Mesothelial cell of epicardium (in vitro differentiated cells): ENCODE measurements at regions not wholly inside any gene's neighbourhood (a gene's known extent, or its start where the extent isn't known, plus 50 kb on each side); places are given as distances from the start of the nearest gene placed in this dataset.
"Not testable (repeated sequence)": the region's sequence is repeated elsewhere in the genome, so short reads cannot be mapped to it uniquely, and the experiment has no call there.

Experiments used
- DNase-seq, 2 experiments: peaks; one replicate each; pipeline ENCODE4 v3.0.0; 2021; ENCODE audit warnings: low spot score in 2 of 2; ENCODE audit not compliant: unreplicated experiment in 2 of 2
- H3K27ac Mint-ChIP-seq: 2 replicates; pipeline ENCODE4 v1.8.0; 2021; ENCODE audit warnings: mixed read lengths
- H3K27me3 Mint-ChIP-seq: 2 replicates; pipeline ENCODE4 v1.8.0; 2021; ENCODE audit warnings: low read depth, mixed read lengths
- H3K36me3 Mint-ChIP-seq: 2 replicates; pipeline ENCODE4 v1.8.0; 2021; ENCODE audit warnings: mixed read lengths
- H3K4me1 Mint-ChIP-seq: 2 replicates; pipeline ENCODE4 v1.8.0; 2021; ENCODE audit warnings: mixed read lengths
- H3K4me3 Mint-ChIP-seq: 2 replicates; pipeline ENCODE4 v1.8.0; 2021; ENCODE audit warnings: mild to moderate bottlenecking, moderate library complexity, mixed read lengths
- H3K9me3 Mint-ChIP-seq: 2 replicates; pipeline ENCODE4 v1.8.0; 2021; ENCODE audit warnings: mixed read lengths
- TF ChIP-seq, protein P1 (sequence below): fragments of 200-600 bp; sonication (generic); IDR thresholded peaks from one replicate; pipeline ENCODE4 v1.5.0; 2021; ENCODE audit warnings: antibody characterized with exemption; ENCODE audit not compliant: unreplicated experiment

DNA sequence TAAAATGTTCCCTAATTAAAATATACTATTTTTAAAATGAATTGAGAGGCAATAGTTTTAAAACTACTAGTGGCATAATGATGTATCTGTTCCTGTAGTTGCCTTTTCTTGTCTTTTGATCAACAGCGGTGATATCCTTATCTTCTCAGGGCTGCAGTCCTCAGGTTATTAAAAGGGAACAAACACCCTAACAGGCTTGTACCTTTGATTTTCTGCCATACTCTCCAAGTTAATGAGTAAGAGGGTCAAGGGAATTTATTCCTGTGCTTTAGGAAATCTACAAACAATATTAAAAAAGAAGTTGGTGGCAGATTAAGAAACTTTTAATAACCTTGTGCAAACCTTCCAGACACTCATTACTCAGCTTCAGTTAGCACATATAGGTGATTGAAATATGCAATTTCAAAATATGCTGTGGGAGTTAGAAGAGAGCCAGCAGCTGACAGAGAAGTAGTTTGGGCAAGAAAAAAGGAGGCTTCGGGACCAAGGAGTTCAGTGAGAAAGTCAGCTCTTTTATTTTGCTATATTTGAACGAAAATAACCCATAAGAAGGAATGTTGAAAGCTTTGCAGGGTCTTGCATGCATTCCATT is 81.0 kb upstream of the TLE4 start:
- Mint-ChIP-seq H3K27me3 (no peaks in the 10 kb centered on the region), H3K9me3 (peaks cover 9% of the 10 kb centered on the region), H3K4me3 (no peak overlapping the region), H3K4me1 (peaks cover 24% of the 10 kb centered on the region), H3K27ac (peak overlapping the region; percentile 43), H3K36me3 (peaks cover 2% of the 10 kb centered on the region)
- no peak for DNase-seq
- TF ChIP-seq, protein P1, sequence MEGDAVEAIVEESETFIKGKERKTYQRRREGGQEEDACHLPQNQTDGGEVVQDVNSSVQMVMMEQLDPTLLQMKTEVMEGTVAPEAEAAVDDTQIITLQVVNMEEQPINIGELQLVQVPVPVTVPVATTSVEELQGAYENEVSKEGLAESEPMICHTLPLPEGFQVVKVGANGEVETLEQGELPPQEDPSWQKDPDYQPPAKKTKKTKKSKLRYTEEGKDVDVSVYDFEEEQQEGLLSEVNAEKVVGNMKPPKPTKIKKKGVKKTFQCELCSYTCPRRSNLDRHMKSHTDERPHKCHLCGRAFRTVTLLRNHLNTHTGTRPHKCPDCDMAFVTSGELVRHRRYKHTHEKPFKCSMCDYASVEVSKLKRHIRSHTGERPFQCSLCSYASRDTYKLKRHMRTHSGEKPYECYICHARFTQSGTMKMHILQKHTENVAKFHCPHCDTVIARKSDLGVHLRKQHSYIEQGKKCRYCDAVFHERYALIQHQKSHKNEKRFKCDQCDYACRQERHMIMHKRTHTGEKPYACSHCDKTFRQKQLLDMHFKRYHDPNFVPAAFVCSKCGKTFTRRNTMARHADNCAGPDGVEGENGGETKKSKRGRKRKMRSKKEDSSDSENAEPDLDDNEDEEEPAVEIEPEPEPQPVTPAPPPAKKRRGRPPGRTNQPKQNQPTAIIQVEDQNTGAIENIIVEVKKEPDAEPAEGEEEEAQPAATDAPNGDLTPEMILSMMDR, result no peak

DNA sequence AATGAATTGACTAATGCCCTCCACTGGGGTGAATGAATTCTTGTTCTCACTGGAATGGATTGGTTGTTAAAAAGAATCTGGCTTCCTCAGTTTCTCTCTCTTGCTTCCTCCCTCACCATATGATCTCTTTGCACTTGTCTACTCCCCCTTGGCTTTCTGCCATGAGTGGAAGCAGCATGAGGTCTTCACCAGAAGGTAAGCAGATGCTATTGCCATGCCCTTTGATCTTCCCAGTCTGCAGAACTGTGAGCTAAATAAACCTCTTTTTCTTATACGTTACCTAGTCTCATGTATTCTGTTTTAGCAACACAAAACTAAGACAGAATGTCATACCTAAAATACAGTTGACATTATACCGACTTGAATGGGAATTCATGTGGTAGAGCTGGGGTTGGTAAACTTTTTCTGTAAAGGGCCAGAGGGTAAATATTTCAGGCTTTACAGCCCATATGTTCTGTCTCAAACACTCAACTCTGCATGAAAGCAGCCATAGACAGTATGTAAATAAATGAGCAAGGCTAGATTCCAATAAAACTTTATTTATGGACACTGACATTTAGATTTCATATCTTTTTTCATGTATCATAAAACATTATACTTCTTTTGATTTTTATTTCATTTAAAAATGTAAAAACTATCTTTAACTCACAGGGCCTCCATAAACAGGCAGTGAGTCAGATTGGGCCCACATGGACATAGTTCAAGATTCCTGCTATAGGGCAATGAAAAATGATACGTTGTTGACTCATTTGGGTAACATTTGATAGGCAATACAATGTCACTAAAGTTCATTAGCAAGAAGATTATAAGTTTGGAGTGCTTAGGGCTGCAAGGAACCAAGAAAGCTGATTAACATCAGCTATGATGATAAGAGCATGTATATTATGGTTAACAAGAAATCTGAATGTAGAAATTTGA is 79.4 kb upstream of the TLE4 start:
- Mint-ChIP-seq H3K9me3 (peaks cover 9% of the 10 kb centered on the region), H3K4me1 (peaks cover 24% of the 10 kb centered on the region), H3K27me3 (no peaks in the 10 kb centered on the region), H3K36me3 (peaks cover 2% of the 10 kb centered on the region), H3K4me3 (no peak overlapping the region), H3K27ac (no peak overlapping the region)
- TF ChIP-seq, protein P1, result no peak
- no peak for DNase-seq

DNA sequence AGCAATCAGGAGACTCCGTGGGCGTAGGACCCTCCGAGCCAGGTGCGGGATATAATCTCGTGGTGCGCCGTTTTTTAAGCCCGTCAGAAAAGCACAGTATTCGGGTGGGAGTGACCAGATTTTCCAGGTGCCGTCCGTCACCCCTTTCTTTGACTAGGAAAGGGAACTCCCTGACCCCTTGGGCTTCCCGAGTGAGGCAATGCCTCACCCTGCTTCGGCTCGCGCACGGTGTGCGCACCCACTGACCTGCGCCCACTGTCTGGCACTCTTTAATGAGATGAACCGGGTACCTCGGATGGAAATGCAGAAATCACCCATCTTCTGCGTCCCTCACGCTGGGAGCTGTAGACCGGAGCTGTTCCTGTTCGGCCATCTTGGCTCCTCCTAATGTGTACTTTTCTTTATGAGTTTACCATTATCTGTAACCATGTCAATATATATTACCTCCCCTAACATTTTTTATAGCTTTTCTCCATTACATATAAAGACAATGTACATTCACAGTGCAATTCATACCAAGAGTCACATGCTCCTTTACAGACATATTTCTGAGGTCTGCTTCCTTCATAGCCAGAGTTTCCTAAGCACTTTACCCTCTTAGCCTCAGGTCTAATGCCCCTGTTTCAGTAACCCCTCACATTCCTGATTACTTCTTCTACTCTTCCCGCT is 71.4 kb upstream of the TLE4 start:
- H3K4me3 Mint-ChIP-seq, H3K27me3 Mint-ChIP-seq, H3K36me3 Mint-ChIP-seq, DNase-seq, H3K9me3 Mint-ChIP-seq, H3K27ac Mint-ChIP-seq: not testable (repeated sequence)
- H3K4me1 Mint-ChIP-seq, result peaks cover 13% of the 10 kb centered on the region

DNA sequence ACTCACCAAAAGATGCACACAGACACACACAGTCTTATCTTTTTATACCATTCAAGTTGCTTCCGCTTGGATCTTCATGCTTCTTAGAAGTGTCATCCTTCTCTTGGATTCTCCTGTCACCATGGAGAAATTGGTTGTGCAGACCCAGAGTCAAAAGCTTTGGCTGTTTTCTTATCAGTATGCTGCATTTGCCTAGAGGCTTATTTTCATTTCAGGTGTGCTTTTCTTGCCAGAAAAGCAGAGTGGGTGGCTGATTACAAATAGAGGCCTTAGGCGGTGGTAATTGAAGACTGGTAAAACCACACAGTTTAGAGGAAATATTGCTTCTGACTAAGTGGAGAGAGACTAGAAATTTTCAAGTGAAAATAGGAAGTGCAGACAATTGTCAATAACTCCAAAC is 70.2 kb upstream of the TLE4 start:
- TF ChIP-seq, protein P1, result no peak
- H3K36me3 Mint-ChIP-seq, result no peaks in the 10 kb centered on the region
- H3K27ac Mint-ChIP-seq, result no peak overlapping the region
- H3K27me3 Mint-ChIP-seq, result no peaks in the 10 kb centered on the region
- DNase-seq, result no peak
- H3K9me3 Mint-ChIP-seq, result peaks cover 4% of the 10 kb centered on the region
- no peak overlapping the region for H3K4me3 Mint-ChIP-seq
- H3K4me1 Mint-ChIP-seq, result peaks cover 13% of the 10 kb centered on the region

DNA sequence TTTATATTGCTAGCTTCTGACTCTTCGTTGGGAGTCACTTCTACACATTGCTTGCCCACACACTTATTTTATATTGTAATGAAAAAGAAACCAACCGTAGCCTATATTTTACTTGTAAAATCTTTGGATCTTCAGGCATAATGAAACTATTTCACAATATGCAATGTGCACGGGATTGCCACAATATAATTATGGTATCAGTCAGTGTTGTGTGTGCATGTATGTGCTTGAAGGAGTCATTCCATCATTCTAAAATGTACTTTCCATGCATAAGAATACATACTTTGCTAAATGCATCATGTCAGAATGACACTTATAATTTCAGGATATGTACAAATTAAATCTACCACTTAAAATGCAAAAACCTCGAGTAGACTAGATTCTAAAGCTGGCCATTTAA is 64.0 kb upstream of the TLE4 start:
- TF ChIP-seq, protein P1, result no peak
- DNase-seq, result no peak
- no peak overlapping the region for H3K27ac Mint-ChIP-seq
- H3K36me3 Mint-ChIP-seq, result no peaks in the 10 kb centered on the region
- no peaks in the 10 kb centered on the region for H3K9me3 Mint-ChIP-seq
- no peaks in the 10 kb centered on the region for H3K27me3 Mint-ChIP-seq
- no peaks in the 10 kb centered on the region for H3K4me1 Mint-ChIP-seq
- no peak overlapping the region for H3K4me3 Mint-ChIP-seq

DNA sequence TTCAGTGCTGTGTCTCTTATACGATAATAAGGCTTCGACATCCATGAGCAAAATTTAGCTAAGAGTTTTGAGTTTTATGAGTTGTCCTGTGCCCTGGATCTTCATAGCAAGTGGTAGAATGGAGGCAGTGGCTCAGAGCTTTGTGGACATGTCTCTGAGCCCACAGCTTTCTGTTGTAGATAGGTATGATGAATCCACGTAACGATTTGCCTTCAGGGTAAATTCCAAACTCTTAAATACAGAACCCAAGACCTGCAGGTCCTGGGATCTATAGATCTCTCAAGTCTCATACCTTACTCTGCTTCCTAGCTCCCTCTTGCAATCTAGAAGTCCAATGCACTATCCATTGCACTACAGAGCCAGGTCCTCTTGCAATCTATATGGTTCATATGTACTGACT is 59.5 kb upstream of the TLE4 start:
- Mint-ChIP-seq H3K4me3 (no peak overlapping the region), H3K27me3 (no peaks in the 10 kb centered on the region), H3K27ac (no peak overlapping the region), H3K36me3 (no peaks in the 10 kb centered on the region), H3K4me1 (no peaks in the 10 kb centered on the region), H3K9me3 (no peaks in the 10 kb centered on the region)
- DNase-seq, result no peak
- TF ChIP-seq, protein P1, result no peak
